ENCODE measurements at regions not wholly inside any gene's neighbourhood (a gene's known extent, or its start where the extent isn't known, plus 50 kb on each side); places are given as distances from the start of the nearest gene placed in this dataset.

DNA sequence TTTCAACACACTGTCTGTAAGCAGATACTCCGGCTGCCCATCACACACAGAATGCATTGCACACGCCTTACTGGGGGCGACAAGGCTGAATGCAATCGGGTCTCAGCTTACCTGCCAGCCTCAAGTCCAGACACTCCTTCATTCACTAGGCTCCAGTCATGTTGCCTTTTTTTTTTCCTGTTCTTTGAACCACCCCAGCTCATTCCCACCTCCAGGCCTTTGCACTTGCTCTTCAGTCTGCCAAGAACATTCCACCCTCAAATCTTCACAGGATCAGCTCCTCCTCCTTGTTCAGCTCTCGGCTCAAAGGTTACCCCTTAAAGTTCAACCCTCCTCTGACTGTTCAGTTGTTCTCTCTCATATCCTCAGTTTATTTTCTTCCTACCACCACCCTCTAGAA lies 181.9 kb upstream of the ESRRG start:
- Mint-ChIP-seq H3K4me1 (ENCODE audit: low read depth) (no peaks in the 10 kb centered on the region), H3K27ac (no peak overlapping the region), H3K4me3 (no peak overlapping the region), H3K9me3 (no peaks in the 10 kb centered on the region), H3K36me3 (ENCODE audit: low read depth) (no peaks in the 10 kb centered on the region), H3K27me3 (ENCODE audit: low read depth) (no peaks in the 10 kb centered on the region)

GRCh38 chr1:216904471-216904870 lies 181.2 kb upstream of the ESRRG start:
- H3K36me3 Mint-ChIP-seq (ENCODE audit: low read depth): no peaks in the 10 kb centered on the region

DNA sequence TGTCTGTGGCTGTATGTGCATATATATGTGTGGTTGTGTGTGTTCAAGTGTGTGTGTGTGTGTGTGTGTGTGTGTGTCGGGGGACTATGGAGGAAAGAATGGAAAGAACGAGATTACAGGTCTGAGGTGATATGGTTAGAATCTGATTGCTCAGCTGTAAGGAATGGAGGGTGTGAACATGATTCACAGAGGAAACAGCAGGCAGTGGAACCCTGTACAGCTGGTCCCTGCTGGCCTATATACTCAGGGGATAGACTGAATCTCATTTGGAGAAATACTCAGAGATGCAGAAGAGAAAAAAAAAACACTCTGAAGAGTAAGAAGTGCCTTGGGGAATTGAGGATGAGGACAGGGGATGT lies 180.1 kb upstream of the ESRRG start:
- Mint-ChIP-seq H3K9me3 (no peaks in the 10 kb centered on the region), H3K36me3 (ENCODE audit: low read depth) (no peaks in the 10 kb centered on the region), H3K27ac (no peak overlapping the region), H3K27me3 (ENCODE audit: low read depth) (no peaks in the 10 kb centered on the region), H3K4me3 (no peak overlapping the region), H3K4me1 (ENCODE audit: low read depth) (no peaks in the 10 kb centered on the region)

More at GRCh38 chr1:216904471-216904870, 181.2 kb upstream of the ESRRG start:
- H3K9me3 Mint-ChIP-seq: no peaks in the 10 kb centered on the region
- no peaks in the 10 kb centered on the region for H3K4me1 Mint-ChIP-seq (ENCODE audit: low read depth)
- H3K27ac Mint-ChIP-seq: no peak overlapping the region
- H3K27me3 Mint-ChIP-seq (ENCODE audit: low read depth): no peaks in the 10 kb centered on the region
- H3K4me3 Mint-ChIP-seq: no peak overlapping the region

DNA sequence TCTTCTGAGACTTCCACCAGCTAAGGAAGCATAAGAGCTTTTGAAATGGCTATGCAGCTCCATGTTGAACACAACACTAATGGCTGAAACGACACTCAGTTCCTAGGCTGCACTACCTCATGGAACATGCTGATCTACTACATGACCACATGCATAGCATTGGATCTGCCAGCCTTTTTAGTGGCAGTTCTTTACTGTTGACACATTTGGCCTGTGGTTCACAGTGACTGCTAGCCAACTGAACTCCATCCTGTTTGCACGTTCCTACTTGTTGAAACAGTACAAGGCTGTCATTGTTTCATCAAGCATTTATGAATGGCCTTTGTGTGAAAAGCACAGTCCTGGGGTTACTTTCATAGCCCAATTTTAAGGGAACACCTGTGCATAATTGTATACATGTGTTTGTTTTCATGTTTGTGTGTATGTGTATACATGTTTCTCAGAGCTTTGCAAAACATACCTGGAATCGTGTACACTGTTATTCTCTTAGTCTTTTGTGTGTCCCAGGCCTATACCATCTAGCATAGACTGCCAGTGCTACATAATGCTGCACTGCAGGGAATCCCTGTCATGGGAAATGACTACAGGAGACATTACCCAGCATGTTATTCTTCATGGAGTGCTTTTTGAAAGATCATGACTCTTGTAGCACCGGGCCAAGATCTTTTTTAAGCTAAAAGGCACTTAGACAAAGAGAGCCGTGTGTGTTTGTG lies 179.6 kb upstream of the ESRRG start:
- Mint-ChIP-seq H3K27ac (no peak overlapping the region), H3K36me3 (ENCODE audit: low read depth) (no peaks in the 10 kb centered on the region), H3K9me3 (no peaks in the 10 kb centered on the region), H3K4me3 (no peak overlapping the region), H3K4me1 (ENCODE audit: low read depth) (no peaks in the 10 kb centered on the region), H3K27me3 (ENCODE audit: low read depth) (no peaks in the 10 kb centered on the region)

DNA sequence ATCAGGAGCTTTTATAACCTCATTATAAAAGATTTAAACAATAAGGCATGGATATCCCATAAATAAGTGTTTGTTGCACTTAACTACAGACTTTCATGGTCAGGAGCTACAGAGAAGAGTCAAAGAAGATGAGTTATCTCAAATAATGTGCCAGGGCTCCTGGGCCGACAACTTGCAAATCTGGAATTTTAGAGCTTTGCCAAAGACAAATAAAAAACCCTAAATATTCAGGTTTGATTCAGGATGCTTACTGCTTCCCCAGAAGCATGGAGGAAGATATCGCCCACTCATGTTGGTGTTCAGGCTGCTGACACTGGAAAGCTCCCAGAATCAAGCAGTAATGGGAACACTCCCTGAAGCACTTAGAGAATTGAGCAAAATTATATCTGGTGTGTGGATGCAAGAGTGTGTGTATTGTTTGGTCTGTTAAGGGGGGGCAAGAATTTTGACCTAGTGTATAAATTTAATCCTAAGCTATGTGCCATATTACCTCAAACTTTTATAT lies 176.9 kb upstream of the ESRRG start:
- no peaks in the 10 kb centered on the region for H3K9me3 Mint-ChIP-seq
- H3K4me1 Mint-ChIP-seq (ENCODE audit: low read depth): no peaks in the 10 kb centered on the region
- H3K27ac Mint-ChIP-seq: no peak overlapping the region
- no peaks in the 10 kb centered on the region for H3K27me3 Mint-ChIP-seq (ENCODE audit: low read depth)
- no peak overlapping the region for H3K4me3 Mint-ChIP-seq
- H3K36me3 Mint-ChIP-seq (ENCODE audit: low read depth): no peaks in the 10 kb centered on the region

DNA sequence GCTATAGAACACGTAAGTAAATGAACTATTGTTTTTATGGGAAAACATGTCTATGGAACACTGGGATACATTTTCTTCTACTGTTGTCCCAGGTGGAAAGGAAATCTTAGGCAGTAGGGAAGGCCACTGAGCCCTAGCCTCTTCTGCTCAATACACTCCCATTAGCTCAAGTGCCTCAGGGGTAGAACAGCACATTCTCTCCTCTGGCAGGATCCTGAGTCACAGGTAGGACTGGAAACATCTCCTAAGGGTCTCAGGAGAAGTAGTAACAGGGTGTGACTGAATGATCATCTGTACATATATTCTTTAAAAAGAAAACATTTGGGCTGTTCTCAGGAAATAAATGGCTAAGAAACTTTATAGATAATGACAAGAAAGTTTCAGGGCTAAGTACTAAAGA lies 175.6 kb upstream of the ESRRG start:
- Mint-ChIP-seq H3K4me1 (ENCODE audit: low read depth) (no peaks in the 10 kb centered on the region), H3K4me3 (no peak overlapping the region), H3K36me3 (ENCODE audit: low read depth) (no peaks in the 10 kb centered on the region), H3K27me3 (ENCODE audit: low read depth) (no peaks in the 10 kb centered on the region), H3K9me3 (no peaks in the 10 kb centered on the region), H3K27ac (no peak overlapping the region)

GRCh38 chr1:216896146-216896545 lies 172.9 kb upstream of the ESRRG start:
- H3K27me3 Mint-ChIP-seq (ENCODE audit: low read depth): no peaks in the 10 kb centered on the region
- no peak overlapping the region for H3K4me3 Mint-ChIP-seq
- H3K4me1 Mint-ChIP-seq (ENCODE audit: low read depth): no peaks in the 10 kb centered on the region
- H3K9me3 Mint-ChIP-seq: no peaks in the 10 kb centered on the region
- H3K36me3 Mint-ChIP-seq (ENCODE audit: low read depth): no peaks in the 10 kb centered on the region
- no peak overlapping the region for H3K27ac Mint-ChIP-seq

DNA sequence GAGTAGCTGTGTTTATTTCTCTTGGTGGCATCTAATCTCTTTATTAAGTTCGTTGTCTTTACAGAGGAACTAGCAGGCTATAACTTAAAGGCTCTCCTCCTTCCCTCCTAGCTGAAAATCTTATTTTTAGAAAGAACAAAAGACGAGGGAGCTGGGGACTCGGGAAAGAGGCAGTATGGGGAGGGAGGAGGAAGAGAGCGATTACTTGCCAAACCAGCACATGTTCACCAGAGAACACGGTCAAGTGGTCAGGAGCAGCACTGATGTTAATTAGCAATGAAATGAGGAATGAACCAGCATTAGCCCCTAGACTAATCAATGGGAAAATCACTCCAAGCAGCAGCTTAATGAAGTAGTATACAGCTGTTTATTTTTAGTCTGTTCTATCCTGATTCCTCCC lies 171.3 kb upstream of the ESRRG start:
- Mint-ChIP-seq H3K27ac (no peak overlapping the region), H3K9me3 (no peaks in the 10 kb centered on the region), H3K4me3 (no peak overlapping the region), H3K4me1 (ENCODE audit: low read depth) (no peaks in the 10 kb centered on the region), H3K27me3 (ENCODE audit: low read depth) (no peaks in the 10 kb centered on the region), H3K36me3 (ENCODE audit: low read depth) (no peaks in the 10 kb centered on the region)

DNA sequence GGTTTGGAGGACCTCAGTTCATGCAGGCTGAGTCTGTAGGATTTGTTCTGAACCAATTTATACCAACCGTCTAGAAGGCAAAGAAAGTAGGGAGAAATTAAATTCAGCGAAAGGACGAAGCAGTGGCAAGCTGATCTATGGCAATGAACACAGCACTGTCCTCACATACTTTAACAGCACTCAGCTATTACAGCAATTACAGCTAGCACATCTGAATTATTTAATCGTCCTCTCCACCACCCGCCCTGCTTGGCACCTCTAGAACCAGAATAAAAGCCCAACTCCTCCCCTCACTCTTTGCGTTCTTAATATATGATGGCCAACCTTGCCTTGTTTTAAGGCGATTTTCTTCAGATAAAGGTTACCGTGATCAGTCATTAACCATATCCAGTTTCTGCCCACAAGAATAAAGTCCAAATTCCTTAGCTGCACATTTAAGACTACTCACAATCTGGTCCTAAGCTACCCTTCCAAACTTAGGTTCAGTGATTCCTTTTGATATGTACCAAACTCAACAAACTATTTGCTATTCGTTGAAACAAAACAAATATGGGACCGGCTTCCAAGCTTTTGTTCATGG lies 169.4 kb upstream of the ESRRG start:
- Mint-ChIP-seq H3K4me1 (ENCODE audit: low read depth) (no peaks in the 10 kb centered on the region), H3K4me3 (no peak overlapping the region), H3K9me3 (no peaks in the 10 kb centered on the region), H3K27me3 (ENCODE audit: low read depth) (no peaks in the 10 kb centered on the region), H3K36me3 (ENCODE audit: low read depth) (no peaks in the 10 kb centered on the region), H3K27ac (no peak overlapping the region)

- H3K27ac Mint-ChIP-seq: no peak overlapping the region
- H3K9me3 Mint-ChIP-seq: no peaks in the 10 kb centered on the region
- H3K27me3 Mint-ChIP-seq (ENCODE audit: low read depth): no peaks in the 10 kb centered on the region
- H3K4me3 Mint-ChIP-seq: no peak overlapping the region
- no peaks in the 10 kb centered on the region for H3K36me3 Mint-ChIP-seq (ENCODE audit: low read depth)
- H3K4me1 Mint-ChIP-seq (ENCODE audit: low read depth): no peaks in the 10 kb centered on the region
These were observed 167.6 kb upstream of the ESRRG start for GRCh38 chr1:216890871-216891270.

DNA sequence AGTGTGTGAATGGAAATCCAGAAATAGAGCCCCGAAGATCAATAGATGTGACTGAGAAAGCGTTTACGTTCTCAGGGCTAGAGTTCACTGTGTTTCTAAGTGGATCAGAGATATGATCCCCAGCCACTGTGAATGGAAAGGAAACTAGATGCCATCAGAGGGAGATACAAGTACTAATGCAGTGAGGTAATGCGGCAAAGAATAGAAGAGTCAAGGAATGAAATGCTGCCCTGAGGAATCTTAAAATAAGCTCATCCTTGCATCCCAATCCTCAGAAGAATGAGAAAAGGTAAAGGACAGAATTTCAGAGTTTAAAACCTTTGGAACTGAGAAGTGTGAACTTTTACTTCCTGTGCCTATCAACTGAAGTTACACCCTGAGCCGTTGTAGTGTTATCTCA lies 165.5 kb upstream of the ESRRG start:
- no peak overlapping the region for H3K4me3 Mint-ChIP-seq
- no peaks in the 10 kb centered on the region for H3K36me3 Mint-ChIP-seq (ENCODE audit: low read depth)
- no peaks in the 10 kb centered on the region for H3K27me3 Mint-ChIP-seq (ENCODE audit: low read depth)
- H3K27ac Mint-ChIP-seq: no peak overlapping the region
- no peaks in the 10 kb centered on the region for H3K9me3 Mint-ChIP-seq
- H3K4me1 Mint-ChIP-seq (ENCODE audit: low read depth): no peaks in the 10 kb centered on the region

DNA sequence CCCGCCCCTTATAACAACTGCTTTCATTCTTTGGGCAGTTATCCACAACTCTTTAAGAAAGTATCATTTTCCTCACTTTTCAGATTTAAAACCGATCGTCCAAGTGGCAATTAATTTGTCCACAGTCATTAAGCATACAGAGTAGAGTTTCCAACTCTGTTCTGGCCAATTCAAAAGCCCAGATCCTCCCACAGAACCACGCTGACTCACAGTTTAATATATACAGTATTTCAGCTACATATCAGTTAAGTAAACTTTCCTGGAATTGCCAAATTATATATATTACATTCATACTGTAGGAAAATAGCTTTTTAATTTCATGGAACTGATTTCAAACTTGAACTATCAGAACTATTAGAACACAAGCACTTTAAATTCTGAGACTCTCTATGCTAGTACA lies 163.8 kb upstream of the ESRRG start:
- Mint-ChIP-seq H3K4me3 (no peak overlapping the region), H3K9me3 (no peaks in the 10 kb centered on the region), H3K27ac (no peak overlapping the region), H3K4me1 (ENCODE audit: low read depth) (no peaks in the 10 kb centered on the region), H3K27me3 (ENCODE audit: low read depth) (no peaks in the 10 kb centered on the region), H3K36me3 (ENCODE audit: low read depth) (no peaks in the 10 kb centered on the region)

GRCh38 chr1:216884614-216885229 lies 161.5 kb upstream of the ESRRG start:
- Mint-ChIP-seq H3K4me3 (no peak overlapping the region), H3K9me3 (no peaks in the 10 kb centered on the region), H3K27me3 (ENCODE audit: low read depth) (no peaks in the 10 kb centered on the region), H3K36me3 (ENCODE audit: low read depth) (no peaks in the 10 kb centered on the region), H3K4me1 (ENCODE audit: low read depth) (no peaks in the 10 kb centered on the region), H3K27ac (no peak overlapping the region)

DNA sequence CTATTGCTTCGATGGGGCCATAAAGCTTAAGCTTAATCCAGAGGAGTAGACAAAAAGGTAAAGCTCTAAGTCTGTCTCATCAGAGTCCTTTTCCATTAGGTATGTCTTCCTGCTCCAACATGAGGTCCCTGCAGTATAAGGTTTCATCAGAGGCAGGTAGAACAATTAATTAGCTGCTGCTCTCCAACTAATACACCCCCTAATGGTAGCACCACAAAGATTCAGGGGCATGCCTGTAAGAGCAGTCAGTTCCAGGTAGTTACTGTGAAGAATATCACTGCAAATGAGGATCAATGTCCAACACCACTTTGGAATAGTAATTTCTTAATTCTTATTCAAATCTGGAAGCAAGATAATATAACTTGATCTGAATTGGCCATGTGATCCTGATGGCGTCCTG lies 160.3 kb upstream of the ESRRG start:
- Mint-ChIP-seq H3K9me3 (no peaks in the 10 kb centered on the region), H3K27me3 (ENCODE audit: low read depth) (no peaks in the 10 kb centered on the region), H3K4me3 (no peak overlapping the region), H3K36me3 (ENCODE audit: low read depth) (no peaks in the 10 kb centered on the region), H3K4me1 (ENCODE audit: low read depth) (no peaks in the 10 kb centered on the region), H3K27ac (no peak overlapping the region)

DNA sequence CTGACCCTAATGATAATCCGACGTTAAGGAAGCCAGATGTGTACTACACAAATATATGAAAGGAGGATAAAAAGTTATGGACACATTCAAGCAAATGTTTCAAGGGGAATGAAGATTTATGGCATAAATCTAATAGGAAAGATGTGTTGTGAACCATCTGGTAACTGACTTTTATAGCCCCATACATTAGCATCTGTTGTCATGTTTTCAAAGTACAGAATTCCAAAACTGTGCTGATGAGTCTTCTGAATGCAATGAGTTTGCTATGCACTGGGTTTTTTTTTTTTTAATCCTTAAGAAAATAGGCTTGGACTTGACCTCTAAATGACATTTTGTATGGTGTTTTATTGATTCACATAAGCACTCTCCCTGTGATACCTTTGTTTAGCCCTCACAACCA lies 158.5 kb upstream of the ESRRG start:
- H3K27ac Mint-ChIP-seq: no peak overlapping the region
- H3K4me1 Mint-ChIP-seq (ENCODE audit: low read depth): no peaks in the 10 kb centered on the region
- no peak overlapping the region for H3K4me3 Mint-ChIP-seq
- no peaks in the 10 kb centered on the region for H3K9me3 Mint-ChIP-seq
- no peaks in the 10 kb centered on the region for H3K27me3 Mint-ChIP-seq (ENCODE audit: low read depth)
- H3K36me3 Mint-ChIP-seq (ENCODE audit: low read depth): no peaks in the 10 kb centered on the region
